PC-3 (cell line): ENCODE measurements at regions not wholly inside any gene's neighbourhood (a gene's known extent, or its start where the extent isn't known, plus 50 kb on each side); places are given as distances from the start of the nearest gene placed in this dataset.
"Not testable (repeated sequence)": the region's sequence is repeated elsewhere in the genome, so short reads cannot be mapped to it uniquely, and the experiment has no call there.

Experiments used
- ATAC-seq: fragments of 200-7000 bp; cut with Tn5 transposase; 2 replicates; pipeline ENCODE4 v1.9.1; 2020; ENCODE audit warnings: mild to moderate bottlenecking, moderate library complexity
- BruUV-seq: library from RNA; stranded (reverse); fragments of 400-500 nt; replicated peaks from 2 replicates; lab custom pipeline; 2021; lab: Mats Ljungman, UMichigan
- CTCF ChIA-PET: fragments of 300-600 bp; sonication (Branson Sonifier 250); formaldehyde crosslinking; loops from one replicate; lab custom pipeline; 2022; ENCODE audit warnings: antibody characterized with exemption; lab: Charles Lee
- POLR2A ChIA-PET: fragments of 300-600 bp; sonication (Branson Sonifier 250); formaldehyde crosslinking; loops from one replicate; lab custom pipeline; 2022; ENCODE audit warnings: antibody characterized with exemption; ENCODE audit not compliant: unreplicated experiment; lab: Charles Lee
- DNase-seq: peaks from one replicate; pipeline ENCODE4 v3.0.0-alpha.2; 2015
- H2AFZ ChIP-seq: fragments of 300-600 bp; sonication (generic); 2 replicates; pipeline ENCODE4 v1.6.0; 2016; ENCODE audit warnings: antibody characterized with exemption, low read length
- H3F3A ChIP-seq: fragments of 300-600 bp; sonication (generic); one replicate; pipeline ENCODE4 v1.6.0; 2017; ENCODE audit warnings: antibody characterized with exemption, low read length, control low read depth, mild to moderate bottlenecking; ENCODE audit not compliant: unreplicated experiment
- H3K27ac ChIP-seq: fragments of 300-600 bp; sonication (generic); 2 replicates; pipeline ENCODE4 v1.5.1; 2016; ENCODE audit warnings: mild to moderate bottlenecking, low read length
- H3K27me3 ChIP-seq: fragments of 300-600 bp; sonication (generic); 2 replicates; pipeline ENCODE4 v1.6.1; 2016; ENCODE audit warnings: low read length, mixed read lengths
- H3K36me3 ChIP-seq: fragments of 300-600 bp; sonication (generic); 2 replicates; pipeline ENCODE4 v1.6.1; 2016; ENCODE audit warnings: low read depth, mixed run types, low read length, mixed read lengths
- H3K4me1 ChIP-seq: fragments of 300-600 bp; sonication (generic); 2 replicates; pipeline ENCODE4 v1.5.1; 2016; ENCODE audit warnings: low read length; ENCODE audit not compliant: insufficient read depth
- H3K4me2 ChIP-seq: fragments of 300-600 bp; sonication (generic); 2 replicates; pipeline ENCODE4 v1.6.0; 2016; ENCODE audit warnings: low read length
- H3K4me3 ChIP-seq: fragments of 300-600 bp; sonication (generic); 2 replicates; pipeline ENCODE4 v1.5.1; 2016; ENCODE audit warnings: mild to moderate bottlenecking, low read length, mixed read lengths
- H3K79me2 ChIP-seq: fragments of 300-600 bp; sonication (generic); 2 replicates; pipeline ENCODE4 v1.6.1; 2017; ENCODE audit warnings: low read length, mixed read lengths
- H3K9ac ChIP-seq: fragments of 300-600 bp; sonication (generic); 2 replicates; pipeline ENCODE4 v1.6.0; 2016; ENCODE audit warnings: mild to moderate bottlenecking, low read length
- H3K9me2 ChIP-seq: fragments of 300-600 bp; sonication (generic); replicated peaks from 2 replicates; pipeline ENCODE4 v1.6.1; 2016; ENCODE audit warnings: mixed run types, low read length, mixed read lengths
- H3K9me3 ChIP-seq: fragments of 300-600 bp; sonication (generic); 2 replicates; pipeline ENCODE4 v1.6.1; 2016; ENCODE audit warnings: low read length, mixed read lengths
- H4K20me1 ChIP-seq: fragments of 300-600 bp; sonication (generic); 2 replicates; pipeline ENCODE4 v1.6.1; 2016; ENCODE audit warnings: low read length, mixed read lengths
- CTCF ChIP-seq: fragments of 300-600 bp; sonication (generic); conservative IDR thresholded peaks from 2 replicates; pipeline ENCODE4 v1.5.1; 2017; ENCODE audit warnings: antibody characterized with exemption, low read depth, mild to moderate bottlenecking, low read length
- EZH2 ChIP-seq: fragments of 300-600 bp; sonication (generic); IDR thresholded peaks from one replicate; pipeline ENCODE4 v1.6.1; 2017; ENCODE audit warnings: antibody characterized with exemption, mild to moderate bottlenecking, low read length; ENCODE audit not compliant: unreplicated experiment
- EZH2phosphoT487 ChIP-seq: fragments of 300-600 bp; sonication (generic); IDR thresholded peaks from 2 replicates; pipeline ENCODE4 v1.6.1; 2018; ENCODE audit warnings: mild to moderate bottlenecking, antibody characterized with exemption, low read length, borderline replicate concordance
- intact Hi-C: fragments of 100-400 bp; cut with micrococcal nuclease; formaldehyde crosslinking; loops from 2 replicates; pipeline ENCODE4 v1.9.0; 2023

- intact Hi-C loops = no loop called here
Observed at GRCh38 chr20:6696001-6696400, 71.5 kb upstream of the BMP2 start.

GRCh38 chr20:6693808-6694198 is 73.7 kb upstream of the BMP2 start:
- H3K36me3 ChIP-seq, H3K4me3 ChIP-seq, H3K9me3 ChIP-seq, H3K79me2 ChIP-seq, DNase-seq, H4K20me1 ChIP-seq, ATAC-seq, H3K9ac ChIP-seq, H3K27ac ChIP-seq, H3K9me2 ChIP-seq, POLR2A ChIA-PET, H3K4me2 ChIP-seq, BruUV-seq, H3F3A ChIP-seq, H3K27me3 ChIP-seq, CTCF ChIA-PET, intact Hi-C loops: not testable (repeated sequence)
- Histone ChIP-seq H2AFZ (0 out of 2 replicates have a peak overlapping the region, but pooled peaks have one; percentile 9), H3K4me1 (peaks cover 28% of the 10 kb centered on the region)

More at GRCh38 chr20:6696001-6696400, 71.5 kb upstream of the BMP2 start:
- Histone ChIP-seq H3K9me3 (no peaks in the 10 kb centered on the region), H3K4me3 (no peak overlapping the region), H3K27me3 (peaks cover 5% of the 10 kb centered on the region; the same call in 1 of the 2 replicates), H3F3A (no peaks in the 10 kb centered on the region), H3K4me2 (no peak overlapping the region), H3K27ac (no peak overlapping the region), H3K9me2 (no peaks in the 10 kb centered on the region), H3K36me3 (no peaks in the 10 kb centered on the region), H2AFZ (no peak overlapping the region), H3K79me2 (no peaks in the 10 kb centered on the region), H3K9ac (no peak overlapping the region), H3K4me1 (peaks cover 29% of the 10 kb centered on the region), H4K20me1 (no peaks in the 10 kb centered on the region)
- DNase-seq (no peak), ATAC-seq (no peak)
- BruUV-seq = no TSS peak
- CTCF ChIA-PET = no interaction called here
- POLR2A ChIA-PET = no interaction called here
- TF ChIP-seq EZH2phosphoT487 (no peak), CTCF (no peak), EZH2 (no peak)

- TF ChIP-seq CTCF (no peak), EZH2 (no peak), EZH2phosphoT487 (no peak)
- Histone ChIP-seq H3F3A (no peaks in the 10 kb centered on the region), H3K9me3 (no peaks in the 10 kb centered on the region), H3K4me2 (peak overlapping the region; percentile 8; the same call in 1 of the 2 replicates), H3K4me1 (peaks cover 23% of the 10 kb centered on the region), H4K20me1 (no peaks in the 10 kb centered on the region), H3K4me3 (no peak overlapping the region), H3K36me3 (no peaks in the 10 kb centered on the region), H3K27me3 (peaks cover 11% of the 10 kb centered on the region), H3K79me2 (no peaks in the 10 kb centered on the region), H3K9me2 (no peaks in the 10 kb centered on the region), H3K9ac (no peak overlapping the region), H2AFZ (peak overlapping the region; percentile 9; the same call in 1 of the 2 replicates), H3K27ac (no peak overlapping the region)
- BruUV-seq = no TSS peak
- POLR2A ChIA-PET = no interaction called here
- CTCF ChIA-PET = no interaction called here
- DNase-seq (no peak), ATAC-seq (no peak)
- intact Hi-C loops = no loop called here
Observed at GRCh38 chr20:6693178-6693807, 74.2 kb upstream of the BMP2 start.
